ENCODE measurements at regions not wholly inside any gene's neighbourhood (a gene's known extent, or its start where the extent isn't known, plus 50 kb on each side); places are given as distances from the start of the nearest gene placed in this dataset.
"Not testable (repeated sequence)": the region's sequence is repeated elsewhere in the genome, so short reads cannot be mapped to it uniquely, and the experiment has no call there.

DNA sequence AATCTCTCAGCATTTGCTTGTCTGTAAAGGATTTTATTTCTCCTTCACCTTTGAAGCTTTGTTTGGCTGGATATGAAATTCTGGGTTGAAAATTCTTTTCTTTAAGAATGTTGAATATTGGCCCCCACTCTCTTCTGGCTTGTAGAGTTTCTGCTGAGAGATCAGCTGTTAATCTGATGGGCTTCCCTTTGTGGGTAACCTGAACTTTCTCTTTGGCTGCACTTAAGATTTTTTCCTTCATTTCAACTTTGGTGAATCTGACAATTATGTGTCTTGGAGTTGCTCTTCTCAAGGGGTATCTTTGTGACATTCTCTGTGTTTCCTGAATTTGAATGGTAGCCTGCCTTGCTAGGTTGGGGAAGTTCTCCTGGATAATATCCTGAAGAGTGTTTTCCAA lies 189.4 kb downstream of the TTC6 start:
- not testable (repeated sequence) for DNase-seq (ENCODE audit: low read depth in 3 of 3, low spot score in 2 of 3)

DNA sequence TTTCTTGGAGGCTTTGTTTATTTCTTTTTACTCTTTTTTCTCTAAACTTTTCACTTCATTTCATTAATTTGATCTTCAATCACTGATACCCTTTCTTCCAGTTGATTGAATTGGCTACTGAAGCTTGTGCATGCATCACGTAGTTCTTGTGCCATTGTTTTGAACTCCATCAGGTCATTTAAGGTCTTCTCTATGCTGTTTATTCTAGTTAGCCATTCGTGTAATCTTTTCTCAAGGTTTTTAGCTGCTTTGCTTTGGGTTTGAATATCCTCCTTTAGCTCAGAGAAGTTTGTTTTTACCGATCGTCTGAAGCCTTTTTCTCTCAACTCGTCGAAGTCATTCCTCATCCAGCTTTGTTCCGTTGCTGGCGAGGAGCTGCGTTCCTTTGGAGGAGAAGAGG lies 189.9 kb downstream of the TTC6 start:
- DNase-seq (ENCODE audit: low read depth in 3 of 3, low spot score in 2 of 3): not testable (repeated sequence)

DNA sequence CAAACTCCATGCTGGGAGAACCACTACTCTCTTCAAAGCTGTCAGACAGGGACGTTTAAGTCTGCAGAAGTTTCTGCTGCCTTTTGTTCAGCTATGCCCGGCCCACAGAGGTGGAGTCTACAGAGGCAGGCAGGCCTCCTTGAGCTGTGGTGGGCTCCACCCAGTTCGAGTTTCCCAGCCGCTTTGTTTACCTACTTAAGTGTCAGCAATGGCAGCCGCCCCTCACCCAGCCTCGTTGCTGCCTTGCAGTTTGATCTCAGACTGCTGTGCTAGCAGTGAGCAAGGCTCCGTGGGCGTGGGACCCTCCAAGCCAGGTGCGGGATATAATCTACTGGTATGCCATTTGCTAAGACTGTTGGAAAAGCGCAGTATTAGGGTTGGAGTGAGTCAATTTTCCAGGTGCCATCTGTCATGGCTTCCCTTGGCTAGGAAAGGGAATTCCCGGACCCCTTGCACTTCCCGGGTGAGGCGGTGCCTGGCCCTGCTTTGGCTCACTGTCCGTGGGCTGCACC lies 190.7 kb downstream of the TTC6 start:
- not testable (repeated sequence) for DNase-seq (ENCODE audit: low read depth in 3 of 3, low spot score in 2 of 3)

DNA sequence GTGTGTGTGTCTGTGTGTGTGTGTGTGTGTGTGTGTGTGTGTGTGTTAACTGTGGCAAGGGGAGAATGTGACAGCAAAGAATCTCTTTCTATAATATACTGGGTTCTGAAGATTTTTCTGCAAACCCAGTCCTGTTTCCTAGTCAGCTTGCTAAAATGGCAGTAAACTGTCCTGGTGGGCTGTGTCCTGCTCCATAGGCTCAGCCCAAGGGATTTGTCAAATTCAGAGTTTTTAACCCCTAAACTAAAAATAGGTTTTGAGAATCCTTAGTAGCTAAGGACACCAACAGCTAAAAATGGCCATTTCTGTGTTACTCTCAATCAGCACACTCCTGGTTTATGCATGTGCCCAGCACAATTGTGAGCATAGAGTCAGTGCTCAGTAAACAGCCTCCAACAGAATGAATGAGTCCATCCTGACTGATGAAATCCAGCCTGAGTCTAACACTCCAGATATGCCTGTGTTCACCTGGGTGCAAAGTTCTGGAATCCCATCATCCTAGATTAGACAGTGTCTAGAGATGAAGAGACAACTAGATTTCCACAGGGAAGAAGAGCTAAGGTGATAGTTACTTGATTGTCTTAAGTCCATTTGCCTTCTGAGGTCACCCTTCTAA lies 192.6 kb downstream of the TTC6 start:
- no peak for DNase-seq (ENCODE audit: low read depth in 3 of 3, low spot score in 2 of 3)

DNA sequence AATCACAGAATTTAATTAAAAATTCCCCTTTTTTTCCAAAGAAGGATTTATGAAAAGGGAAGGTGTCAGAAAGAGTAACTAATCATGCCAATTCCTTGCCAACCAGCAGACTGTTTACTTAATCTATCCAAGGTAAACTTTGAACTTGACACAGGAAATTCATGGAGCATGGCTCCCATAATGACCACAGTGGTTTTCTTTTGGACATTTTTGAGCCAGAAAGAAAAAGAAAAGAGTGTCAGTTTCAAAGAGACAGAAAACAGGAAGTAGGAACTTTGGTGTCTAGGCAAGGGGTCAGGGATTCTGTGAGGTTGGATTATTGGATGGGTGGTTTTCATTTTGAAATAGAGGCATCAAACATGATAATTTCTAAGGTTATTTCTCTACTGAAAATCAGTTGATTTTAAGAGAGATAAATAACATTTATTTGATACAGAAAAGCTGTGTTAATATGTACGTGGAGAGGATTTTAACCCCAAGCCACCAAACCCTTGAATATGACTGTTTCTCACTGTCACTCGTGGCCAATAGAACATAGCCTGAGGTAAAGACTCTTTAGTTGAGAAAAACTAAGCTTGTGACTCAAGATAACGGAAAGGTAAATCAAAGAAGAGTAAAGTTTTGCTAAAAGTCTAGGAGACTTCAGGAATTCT lies 196.1 kb downstream of the TTC6 start:
- peak in 2 of 3 donors; percentile 1 to 8 for DNase-seq (ENCODE audit: low read depth in 3 of 3, low spot score in 2 of 3)

DNA sequence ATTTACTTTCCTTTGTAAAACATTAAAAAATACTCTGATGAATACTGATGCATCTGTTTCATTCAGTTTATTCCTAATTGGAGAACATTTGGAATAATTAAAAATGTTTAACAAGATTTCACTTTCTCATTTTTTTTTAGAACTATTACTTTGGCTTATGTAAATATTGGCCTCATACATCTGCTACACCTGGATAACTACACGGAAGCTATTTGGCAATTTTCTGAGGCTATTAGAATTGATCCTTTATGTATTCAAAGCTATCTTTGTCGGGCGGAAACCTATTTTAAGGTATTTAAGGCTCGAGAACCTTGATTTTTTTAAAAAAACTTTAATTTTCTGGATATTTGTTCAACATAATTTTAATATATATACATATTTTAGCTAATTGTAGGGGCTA lies 196.7 kb downstream of the TTC6 start:
- no peak for DNase-seq (ENCODE audit: low read depth in 3 of 3, low spot score in 2 of 3)

DNA sequence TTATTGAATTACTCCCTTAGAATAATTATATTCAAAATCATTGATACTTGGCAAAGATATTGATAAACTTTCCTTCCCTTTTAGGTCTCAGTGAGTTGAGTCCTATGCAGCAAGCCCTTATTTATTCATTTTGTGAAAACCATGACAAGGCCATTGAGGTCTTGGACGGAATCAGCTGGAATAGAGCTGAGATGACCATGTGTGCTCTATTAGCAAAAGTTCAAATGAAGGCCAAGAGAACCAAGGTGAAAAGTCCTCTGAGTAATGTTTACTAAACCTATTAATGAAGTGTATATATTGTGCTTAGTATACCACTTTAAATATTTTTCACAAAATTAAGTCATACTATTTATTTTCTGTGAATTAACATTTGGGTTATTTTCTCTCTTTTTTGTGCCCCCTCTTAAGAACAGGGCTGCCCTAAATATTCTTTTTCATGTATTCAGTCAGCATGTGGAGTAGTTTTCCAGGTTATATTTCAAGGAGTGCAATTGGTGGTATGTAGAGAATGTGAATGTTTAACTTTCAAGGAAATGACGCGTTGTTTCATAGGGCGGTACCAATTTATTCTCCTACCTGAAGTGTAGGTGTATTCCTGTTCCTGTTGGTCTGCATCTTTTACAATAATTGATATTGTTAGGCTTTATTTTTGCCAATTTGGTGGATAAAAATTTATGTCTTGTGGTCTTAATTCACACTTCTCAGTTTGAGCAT lies 201.4 kb downstream of the TTC6 start:
- no peak for DNase-seq (ENCODE audit: low read depth in 3 of 3, low spot score in 2 of 3)

DNA sequence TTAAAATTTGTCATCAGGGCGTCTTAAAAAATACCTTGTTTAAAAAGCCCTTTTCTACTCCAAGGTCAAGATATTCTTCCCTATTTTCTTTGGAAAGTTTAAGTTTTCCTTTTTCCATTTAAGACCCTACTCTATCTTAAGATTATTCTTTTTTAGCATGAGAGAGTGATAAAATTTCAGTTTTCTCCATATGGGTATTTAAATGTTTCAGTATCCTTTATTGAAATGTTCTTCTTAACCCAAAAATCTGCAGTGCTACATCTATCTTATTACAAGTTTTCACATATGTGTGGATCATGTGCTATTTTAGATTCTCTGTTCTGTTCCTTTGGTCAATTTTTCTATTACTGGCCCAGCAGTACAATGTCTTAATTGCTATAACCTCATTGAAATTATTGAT lies 202.2 kb downstream of the TTC6 start:
- no peak for DNase-seq (ENCODE audit: low read depth in 3 of 3, low spot score in 2 of 3)

DNA sequence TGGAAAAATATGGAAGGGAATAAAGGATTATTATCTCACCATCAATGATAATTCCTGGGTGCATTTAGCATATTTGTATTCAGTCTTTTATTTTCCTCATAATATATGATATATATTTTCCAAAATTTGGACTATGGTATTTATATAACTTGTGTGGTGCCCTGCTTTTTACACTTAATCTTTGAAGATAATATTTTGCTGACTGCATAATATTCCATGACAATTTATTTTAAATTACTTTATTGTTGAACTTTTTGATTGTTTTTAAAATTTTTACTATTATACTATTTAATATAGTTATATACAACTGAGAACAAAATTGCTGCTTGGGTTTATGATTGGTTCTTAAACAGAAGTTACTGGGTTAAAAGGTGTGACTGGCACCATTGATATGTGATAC lies 212.3 kb downstream of the TTC6 start:
- no peak for DNase-seq (ENCODE audit: low read depth in 3 of 3, low spot score in 2 of 3)

DNA sequence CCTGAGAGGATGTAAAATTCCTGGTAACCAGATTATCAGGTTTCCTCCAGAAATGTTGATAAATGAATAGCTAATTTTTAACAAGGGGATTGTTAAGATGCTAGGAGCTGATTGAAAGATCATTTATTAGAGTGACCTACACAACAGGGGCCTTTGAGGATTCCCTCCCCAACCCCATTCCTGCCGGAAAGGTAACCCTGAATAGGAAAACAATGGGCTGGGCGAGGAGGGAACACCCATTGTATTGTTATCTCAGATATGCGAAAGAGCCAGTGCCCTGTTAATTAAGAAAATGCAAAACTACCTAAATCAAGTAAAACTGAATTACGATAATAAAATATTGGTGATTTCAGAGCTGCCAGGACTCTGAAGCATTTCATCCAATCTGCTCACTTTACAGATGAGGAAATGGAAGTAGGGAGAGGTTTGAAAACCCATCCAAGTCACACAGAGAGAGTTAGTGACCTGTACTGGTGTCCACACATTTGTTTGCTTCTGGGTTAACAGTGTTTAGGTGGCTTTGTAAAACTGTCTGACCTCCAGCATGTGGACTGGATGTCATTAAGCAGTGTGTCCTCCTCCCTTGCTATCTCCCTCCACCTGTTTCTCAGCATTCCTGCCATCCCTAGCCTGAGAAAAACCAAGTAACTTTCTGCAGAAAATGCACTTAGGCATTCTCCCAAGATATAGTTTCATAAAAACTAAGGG lies 214.8 kb downstream of the TTC6 start:
- no peak for DNase-seq (ENCODE audit: low read depth in 3 of 3, low spot score in 2 of 3)

DNA sequence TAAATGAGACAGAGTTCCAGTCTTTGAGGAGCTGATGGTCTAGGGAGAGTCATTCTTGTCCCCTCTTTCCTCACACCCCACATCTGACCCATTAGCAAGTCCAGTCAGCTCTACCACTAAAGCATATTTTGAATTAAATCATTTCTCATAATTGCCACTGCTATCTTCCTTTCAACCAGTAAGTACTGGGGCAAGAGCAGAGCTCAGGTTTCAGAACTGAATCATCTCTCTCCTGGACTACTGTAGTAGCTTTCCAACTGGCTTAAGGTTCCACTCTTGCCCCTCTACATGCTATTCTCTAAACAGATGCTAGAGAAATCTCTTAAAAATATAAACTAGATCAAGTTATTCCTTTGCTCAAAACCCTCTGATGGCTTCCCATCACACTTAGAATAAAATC lies 218.3 kb downstream of the TTC6 start:
- DNase-seq (ENCODE audit: low read depth in 3 of 3, low spot score in 2 of 3): no peak

DNA sequence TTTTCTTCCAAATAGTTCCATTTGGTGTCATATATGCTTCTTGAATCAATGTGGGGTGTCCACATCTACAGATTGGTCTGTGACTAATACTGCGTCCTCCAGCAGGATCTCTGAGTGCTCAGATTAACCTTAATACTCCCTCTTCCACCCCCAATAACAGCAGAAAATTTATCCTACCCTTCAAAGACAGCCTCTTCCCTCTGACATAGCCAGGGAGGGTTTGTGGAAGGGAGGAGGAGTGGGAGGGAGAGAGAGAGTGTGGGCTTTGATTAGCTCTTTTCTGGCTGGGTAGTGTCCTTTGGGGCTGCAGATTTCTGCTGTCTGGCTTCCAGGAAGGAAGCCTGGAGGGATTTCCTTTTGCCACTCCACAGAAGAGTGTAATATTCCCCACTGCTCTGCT lies 220.7 kb downstream of the TTC6 start:
- no peak for DNase-seq (ENCODE audit: low read depth in 3 of 3, low spot score in 2 of 3)

DNA sequence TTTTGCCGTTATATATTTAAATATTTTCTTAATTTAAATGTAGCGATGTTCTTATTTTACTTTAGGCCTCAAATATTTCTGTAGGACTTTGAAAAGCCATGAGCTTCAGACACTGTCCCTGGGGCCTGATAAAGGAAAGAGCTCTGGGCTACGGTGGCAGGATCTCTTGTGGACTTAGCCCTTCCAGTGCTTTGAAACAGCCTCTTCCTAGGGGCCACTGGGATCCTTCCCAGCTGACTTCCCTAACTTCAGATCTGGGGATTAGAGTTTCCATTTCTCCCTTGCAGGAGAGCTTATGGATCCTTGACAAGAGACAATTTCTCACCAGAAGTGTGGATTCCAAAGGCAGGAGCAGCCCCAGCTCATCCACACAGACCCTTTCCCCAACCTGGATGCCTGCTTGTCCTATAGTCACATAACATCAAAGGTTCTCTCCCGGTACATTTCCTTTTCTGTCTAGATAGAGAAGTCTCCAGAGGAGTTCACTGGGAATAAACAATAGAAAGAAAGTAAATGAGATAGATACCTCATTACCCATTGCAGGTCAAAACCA lies 221.4 kb downstream of the TTC6 start:
- DNase-seq (ENCODE audit: low read depth in 3 of 3, low spot score in 2 of 3): no peak

DNA sequence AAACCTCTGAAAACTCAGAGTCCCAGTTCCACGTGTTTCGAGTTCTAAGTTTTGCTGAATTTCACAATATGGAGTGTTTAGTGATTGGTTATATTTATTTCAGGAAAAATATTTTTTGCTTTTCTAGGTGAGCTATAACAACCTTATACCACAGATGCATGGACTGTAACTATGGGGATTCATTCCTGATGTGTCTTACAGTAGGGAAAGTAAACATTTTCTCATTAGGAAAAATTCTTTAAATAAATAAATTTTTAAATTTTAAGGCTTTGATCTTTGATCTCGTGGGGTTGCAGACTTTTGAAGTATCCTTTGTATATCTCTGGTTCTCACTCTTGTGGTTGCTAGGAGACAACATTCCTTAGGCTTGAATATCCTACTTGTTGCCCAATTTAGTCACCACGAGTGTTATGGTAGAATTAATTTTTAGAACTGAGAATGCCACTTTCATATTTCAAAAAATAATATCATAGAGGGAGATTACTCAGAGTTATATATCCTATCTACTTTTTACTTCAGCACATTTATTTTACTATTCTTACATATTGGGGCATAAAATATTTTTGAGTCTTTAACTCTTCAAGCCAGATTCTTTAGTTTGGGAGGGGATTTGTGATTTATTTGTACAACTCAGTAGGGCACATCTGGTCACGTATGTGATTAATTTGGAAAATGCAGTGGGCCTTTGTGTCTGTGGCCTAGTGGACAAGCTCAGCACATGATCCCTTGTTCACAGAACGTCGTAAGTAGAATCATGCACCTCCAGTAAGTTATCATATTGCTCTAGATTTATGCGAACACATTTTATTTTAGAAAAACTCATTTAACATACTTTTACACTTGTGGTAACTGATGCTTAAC lies 224.0 kb downstream of the TTC6 start:
- no peak for DNase-seq (ENCODE audit: low read depth in 3 of 3, low spot score in 2 of 3)

DNA sequence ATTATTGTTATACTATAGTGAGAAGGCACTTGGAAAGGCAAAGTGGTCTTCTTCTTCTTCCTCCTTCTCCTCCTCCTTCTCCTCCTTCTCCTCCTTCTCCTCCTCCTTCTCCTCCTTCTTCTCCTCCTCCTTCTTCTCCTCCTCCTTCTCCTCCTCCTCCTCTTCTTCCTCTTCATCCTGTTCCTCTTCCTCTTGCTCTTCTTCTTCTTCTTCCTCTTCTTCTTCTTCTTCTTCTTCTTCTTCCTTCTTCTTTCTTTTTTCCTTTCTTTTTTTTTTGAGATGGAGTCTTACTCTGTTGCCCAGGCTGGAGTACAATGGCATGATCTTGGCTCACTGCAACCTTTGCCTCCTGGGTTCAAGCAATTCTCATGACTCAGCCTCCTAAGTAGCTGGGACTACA lies 225.4 kb downstream of the TTC6 start:
- not testable (repeated sequence) for DNase-seq (ENCODE audit: low read depth in 3 of 3, low spot score in 2 of 3)

DNA sequence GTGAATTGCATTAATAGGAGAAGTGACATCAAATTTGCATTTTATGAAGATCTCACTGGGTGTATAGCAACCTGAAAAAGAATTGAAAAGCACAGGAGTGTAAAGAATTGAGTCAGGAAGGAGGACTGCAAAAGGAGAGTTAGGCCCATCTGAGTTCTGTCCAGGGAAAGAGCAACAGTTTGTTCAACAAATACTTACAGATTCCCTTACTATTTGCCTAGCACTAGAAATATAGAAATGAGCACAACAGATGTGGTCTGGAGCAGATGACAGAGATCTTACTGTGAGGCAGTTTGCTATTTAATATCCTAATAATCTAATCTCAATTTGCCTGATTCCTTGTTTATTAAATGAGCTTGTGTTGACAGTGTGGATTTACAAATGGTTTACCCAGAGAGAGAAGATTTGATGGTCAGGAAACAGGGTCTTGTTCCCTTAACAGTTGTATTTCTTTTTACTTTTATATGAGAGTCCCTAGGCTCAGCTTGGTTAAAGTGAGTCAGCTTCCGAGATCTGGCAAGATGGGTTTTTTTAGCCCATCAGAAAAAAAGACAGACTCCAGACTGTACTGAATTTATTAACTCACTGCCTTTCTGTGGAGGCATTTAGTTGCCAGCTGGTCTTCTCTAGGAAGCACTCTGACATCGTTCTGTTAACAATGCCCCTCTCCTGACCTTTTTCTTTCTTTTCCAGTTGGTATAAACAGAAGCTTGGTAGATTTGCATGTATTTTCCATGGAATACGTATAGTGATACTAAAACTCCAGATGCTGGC lies 229.7 kb downstream of the TTC6 start:
- no peak for DNase-seq (ENCODE audit: low read depth in 3 of 3, low spot score in 2 of 3)

DNA sequence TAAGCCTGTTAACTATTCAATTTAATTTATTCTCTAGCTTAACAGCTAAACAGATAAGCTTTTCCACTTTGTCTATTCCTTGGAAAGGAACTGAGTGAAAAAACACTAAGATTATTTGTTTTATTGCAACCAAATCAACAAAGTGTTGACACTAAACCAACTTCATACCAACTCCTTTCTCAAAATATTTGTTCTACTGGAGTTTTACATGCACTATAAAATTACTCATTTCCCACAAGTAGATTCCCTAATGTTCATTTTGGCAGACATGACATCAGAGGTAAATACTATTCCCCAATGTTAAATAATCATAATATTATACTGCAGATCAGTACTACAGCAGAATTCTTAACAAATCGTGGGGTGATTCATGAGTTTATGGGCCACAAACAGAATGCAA lies 231.4 kb downstream of the TTC6 start:
- no peak for DNase-seq (ENCODE audit: low read depth in 3 of 3, low spot score in 2 of 3)

DNA sequence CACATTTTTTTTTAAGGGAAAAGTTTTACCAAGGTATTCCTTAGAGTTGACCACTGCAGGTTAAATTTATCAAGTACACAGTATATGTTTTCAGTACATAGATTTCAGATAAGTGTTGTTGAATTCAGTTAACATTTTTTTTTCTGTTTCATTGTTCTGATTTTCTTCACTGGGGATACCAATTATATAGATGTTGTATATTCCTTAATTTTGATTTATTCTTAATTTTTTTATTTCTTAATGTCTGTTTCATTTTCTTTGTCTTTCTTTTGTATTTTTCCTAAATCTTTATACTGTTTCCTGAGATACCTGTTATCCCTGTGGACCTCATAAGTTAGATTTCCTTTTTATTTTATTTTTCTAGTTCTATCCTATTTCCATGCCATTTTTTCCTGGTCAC lies 234.8 kb downstream of the TTC6 start:
- no peak for DNase-seq (ENCODE audit: low read depth in 3 of 3, low spot score in 2 of 3)

DNA sequence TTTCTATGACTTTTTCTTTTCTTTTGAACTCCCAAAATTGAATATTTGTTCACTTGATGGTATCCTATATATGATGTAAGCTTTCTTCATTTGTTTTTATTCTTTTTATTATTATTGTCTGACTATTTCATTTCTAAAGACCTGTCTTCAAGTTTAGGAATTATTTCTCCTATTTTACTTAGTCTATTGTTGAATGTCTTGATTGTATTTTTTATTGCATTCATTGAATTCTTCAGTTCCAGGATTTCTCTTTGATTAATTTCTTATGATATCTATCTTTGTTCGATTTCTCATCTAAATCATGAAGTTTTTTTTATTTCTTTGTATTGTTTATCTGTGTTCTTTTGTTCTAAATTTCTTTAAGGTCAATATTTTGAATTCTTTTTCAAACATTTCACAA lies 238.8 kb downstream of the TTC6 start:
- no peak for DNase-seq (ENCODE audit: low read depth in 3 of 3, low spot score in 2 of 3)

Measured in right renal cortex interstitium (tissue), 3 donors.